CD8-positive, alpha-beta memory T cell (primary cell): ENCODE measurements at regions not wholly inside any gene's neighbourhood (a gene's known extent, or its start where the extent isn't known, plus 50 kb on each side); places are given as distances from the start of the nearest gene placed in this dataset.

Experiments used
- CTCF ChIA-PET: fragments of 350-600 bp; sonication (Branson Sonifier 250); formaldehyde crosslinking; loops from one replicate; lab custom pipeline; 2021; ENCODE audit warnings: antibody characterized with exemption; lab: Charles Lee
- POLR2A ChIA-PET: fragments of 350-600 bp; sonication (Branson Sonifier 250); formaldehyde crosslinking; loops from one replicate; lab custom pipeline; 2021; ENCODE audit warnings: antibody characterized with exemption; lab: Charles Lee
- DNase-seq, 5 donors: peaks; one replicate each; pipeline versions ENCODE4 v3.0.0 to v3.0.0-alpha.2; 2020 to 2022; ENCODE audit warnings: mixed read lengths in 1 of 5
- H3K27ac ChIP-seq: one replicate; pipeline ENCODE4 v1.7.0; 2013; ENCODE audit warnings: low read depth, mild to moderate bottlenecking, low read length, moderate library complexity
- H3K27me3 ChIP-seq: 2 replicates; pipeline ENCODE4 v1.7.0; 2013; ENCODE audit warnings: low read length, mild to moderate bottlenecking; ENCODE audit not compliant: insufficient read depth, poor library complexity, severe bottlenecking
- H3K36me3 ChIP-seq: 2 replicates; pipeline ENCODE4 v1.7.0; 2013; ENCODE audit warnings: mild to moderate bottlenecking, low read length, moderate library complexity; ENCODE audit not compliant: insufficient read depth
- H3K4me1 ChIP-seq: 2 replicates; pipeline ENCODE4 v1.7.0; 2013; ENCODE audit warnings: mild to moderate bottlenecking, low read length, moderate library complexity; ENCODE audit not compliant: insufficient read depth
- H3K4me3 ChIP-seq: 2 replicates; pipeline ENCODE4 v1.7.0; 2013; ENCODE audit warnings: mild to moderate bottlenecking, low read length
- H3K9me3 ChIP-seq: 2 replicates; pipeline ENCODE4 v1.7.0; 2013; ENCODE audit warnings: mild to moderate bottlenecking, low read length
- H3K27ac Mint-ChIP-seq, 8 donors: one replicate each; pipeline ENCODE4 v1.8.0; 2020 to 2021; ENCODE audit warnings: mixed read lengths in 8 of 8, mild to moderate bottlenecking in 6 of 8, inconsistent platforms in 3 of 8, moderate library complexity in 3 of 8
- H3K27me3 Mint-ChIP-seq, 2 donors: one replicate each; pipeline ENCODE4 v1.8.0; 2020 to 2021; ENCODE audit warnings: mixed read lengths in 2 of 2, mild to moderate bottlenecking in 1 of 2, moderate library complexity in 1 of 2
- H3K36me3 Mint-ChIP-seq, 3 donors: one replicate each; pipeline ENCODE4 v1.8.0; 2020 to 2021; ENCODE audit warnings: mixed read lengths in 3 of 3, inconsistent platforms in 1 of 3, mild to moderate bottlenecking in 1 of 3
- H3K4me1 Mint-ChIP-seq, 3 donors: one replicate each; pipeline ENCODE4 v1.8.0; 2020 to 2021; ENCODE audit warnings: mixed read lengths in 3 of 3, inconsistent platforms in 1 of 3, mild to moderate bottlenecking in 1 of 3
- H3K4me3 Mint-ChIP-seq, 7 donors: one replicate each; pipeline ENCODE4 v1.8.0; 2020 to 2021; ENCODE audit warnings: mixed read lengths in 7 of 7, mild to moderate bottlenecking in 6 of 7, moderate library complexity in 4 of 7, inconsistent platforms in 2 of 7
- H3K9me3 Mint-ChIP-seq, 5 donors: one replicate each; pipeline ENCODE4 v1.8.0; 2020 to 2022; ENCODE audit warnings: mixed read lengths in 5 of 5, mild to moderate bottlenecking in 3 of 5, moderate library complexity in 2 of 5, inconsistent platforms in 1 of 5

- Mint-ChIP-seq H3K9me3 (peaks cover 0 to 14% (median 4%) of the 10 kb centered on the region in 5 donors), H3K27me3 (no peaks in the 10 kb centered on the region), H3K4me3 (no peak overlapping the region), H3K4me1 (no peaks in the 10 kb centered on the region), H3K27ac (no peak overlapping the region), H3K36me3 (no peaks in the 10 kb centered on the region)
- no peaks in the 10 kb centered on the region for H3K4me1 ChIP-seq
- H3K4me3 ChIP-seq: no peak overlapping the region
- H3K27me3 ChIP-seq: no peaks in the 10 kb centered on the region
- POLR2A ChIA-PET: no interaction called here
- no peaks in the 10 kb centered on the region for H3K9me3 ChIP-seq
- no peak for DNase-seq
- H3K27ac ChIP-seq: no peak overlapping the region
- H3K36me3 ChIP-seq: no peaks in the 10 kb centered on the region
- CTCF ChIA-PET: no interaction called here
These were observed 581.8 kb upstream of the ZFP42 start for GRCh38 chr4:187413564-187414358.

GRCh38 chr4:187414716-187415115 lies 580.9 kb upstream of the ZFP42 start:
- Mint-ChIP-seq H3K4me3 (no peak overlapping the region), H3K4me1 (no peaks in the 10 kb centered on the region), H3K27ac (no peak overlapping the region), H3K36me3 (no peaks in the 10 kb centered on the region), H3K9me3 (peaks cover 5 to 14% (median 6%) of the 10 kb centered on the region in 5 donors), H3K27me3 (no peaks in the 10 kb centered on the region)
- Histone ChIP-seq H3K27me3 (no peaks in the 10 kb centered on the region), H3K27ac (no peak overlapping the region), H3K4me3 (no peak overlapping the region), H3K36me3 (no peaks in the 10 kb centered on the region), H3K4me1 (no peaks in the 10 kb centered on the region), H3K9me3 (no peaks in the 10 kb centered on the region)
- ChIA-PET CTCF (no interaction called here), POLR2A (no interaction called here)
- no peak for DNase-seq

GRCh38 chr4:187415231-187415630 lies 580.3 kb upstream of the ZFP42 start:
- Mint-ChIP-seq H3K4me3 (no peak overlapping the region), H3K36me3 (no peaks in the 10 kb centered on the region), H3K9me3 (peaks cover 5 to 17% (median 6%) of the 10 kb centered on the region in 5 donors), H3K4me1 (no peaks in the 10 kb centered on the region), H3K27me3 (no peaks in the 10 kb centered on the region), H3K27ac (no peak overlapping the region)
- no peaks in the 10 kb centered on the region for H3K9me3 ChIP-seq
- H3K4me1 ChIP-seq: no peaks in the 10 kb centered on the region
- H3K27me3 ChIP-seq: no peaks in the 10 kb centered on the region
- ChIA-PET POLR2A (no interaction called here), CTCF (no interaction called here)
- no peak overlapping the region for H3K4me3 ChIP-seq
- no peak overlapping the region for H3K27ac ChIP-seq
- no peak for DNase-seq
- no peaks in the 10 kb centered on the region for H3K36me3 ChIP-seq

GRCh38 chr4:187416216-187416615 lies 579.4 kb upstream of the ZFP42 start:
- H3K4me3 ChIP-seq: no peak overlapping the region
- no peak overlapping the region for H3K4me3 Mint-ChIP-seq
- peaks cover 5 to 18% (median 6%) of the 10 kb centered on the region in 5 donors for H3K9me3 Mint-ChIP-seq
- no peaks in the 10 kb centered on the region for H3K27me3 ChIP-seq
- no peaks in the 10 kb centered on the region for H3K9me3 ChIP-seq
- no peaks in the 10 kb centered on the region for H3K36me3 ChIP-seq
- no peak for DNase-seq
- ChIA-PET CTCF (no interaction called here), POLR2A (no interaction called here)
- H3K36me3 Mint-ChIP-seq: no peaks in the 10 kb centered on the region
- H3K27ac ChIP-seq: no peak overlapping the region
- H3K27me3 Mint-ChIP-seq: no peaks in the 10 kb centered on the region
- H3K27ac Mint-ChIP-seq: no peak overlapping the region
- no peaks in the 10 kb centered on the region for H3K4me1 Mint-ChIP-seq
- H3K4me1 ChIP-seq: no peaks in the 10 kb centered on the region

- no peaks in the 10 kb centered on the region for H3K36me3 Mint-ChIP-seq
- no peaks in the 10 kb centered on the region for H3K4me1 Mint-ChIP-seq
- H3K4me3 ChIP-seq: no peak overlapping the region
- H3K27ac Mint-ChIP-seq: no peak overlapping the region
- H3K36me3 ChIP-seq: no peaks in the 10 kb centered on the region
- H3K27me3 ChIP-seq: no peaks in the 10 kb centered on the region
- POLR2A ChIA-PET: no interaction called here
- no peaks in the 10 kb centered on the region for H3K27me3 Mint-ChIP-seq
- CTCF ChIA-PET: no interaction called here
- DNase-seq: no peak
- H3K27ac ChIP-seq: no peak overlapping the region
- no peak overlapping the region for H3K4me3 Mint-ChIP-seq
- no peaks in the 10 kb centered on the region for H3K9me3 ChIP-seq
- no peaks in the 10 kb centered on the region for H3K4me1 ChIP-seq
- peaks cover 5 to 20% (median 7%) of the 10 kb centered on the region in 5 donors for H3K9me3 Mint-ChIP-seq
These were observed 577.9 kb upstream of the ZFP42 start for GRCh38 chr4:187417721-187418120.

- Histone ChIP-seq H3K4me1 (no peaks in the 10 kb centered on the region), H3K27me3 (no peaks in the 10 kb centered on the region), H3K36me3 (no peaks in the 10 kb centered on the region), H3K27ac (no peak overlapping the region), H3K4me3 (no peak overlapping the region), H3K9me3 (no peaks in the 10 kb centered on the region)
- no peak overlapping the region for H3K27ac Mint-ChIP-seq
- H3K36me3 Mint-ChIP-seq: no peaks in the 10 kb centered on the region
- CTCF ChIA-PET: no interaction called here
- no peak overlapping the region for H3K4me3 Mint-ChIP-seq
- POLR2A ChIA-PET: no interaction called here
- H3K27me3 Mint-ChIP-seq: peaks cover 0 to 2% of the 10 kb centered on the region in 2 donors
- no peak for DNase-seq
- peaks cover 6 to 29% (median 11%) of the 10 kb centered on the region in 5 donors for H3K9me3 Mint-ChIP-seq
- H3K4me1 Mint-ChIP-seq: no peaks in the 10 kb centered on the region
These were observed 572.9 kb upstream of the ZFP42 start for GRCh38 chr4:187422655-187423054.

GRCh38 chr4:187424636-187425035 lies 570.9 kb upstream of the ZFP42 start:
- POLR2A ChIA-PET: no interaction called here
- peaks cover 0 to 2% of the 10 kb centered on the region in 2 donors for H3K27me3 Mint-ChIP-seq

GRCh38 chr4:187426511-187426910 lies 569.1 kb upstream of the ZFP42 start:
- Histone ChIP-seq H3K27me3 (no peaks in the 10 kb centered on the region), H3K9me3 (no peaks in the 10 kb centered on the region), H3K4me3 (no peak overlapping the region), H3K27ac (no peak overlapping the region), H3K36me3 (no peaks in the 10 kb centered on the region), H3K4me1 (no peaks in the 10 kb centered on the region)
- H3K4me1 Mint-ChIP-seq: no peaks in the 10 kb centered on the region
- H3K36me3 Mint-ChIP-seq: no peaks in the 10 kb centered on the region
- H3K9me3 Mint-ChIP-seq: peaks cover 8 to 32% (median 16%) of the 10 kb centered on the region in 5 donors
- CTCF ChIA-PET: no interaction called here
- POLR2A ChIA-PET: no interaction called here
- no peak overlapping the region for H3K4me3 Mint-ChIP-seq
- no peak for DNase-seq
- H3K27me3 Mint-ChIP-seq: peaks cover 0 to 2% of the 10 kb centered on the region in 2 donors
- no peak overlapping the region for H3K27ac Mint-ChIP-seq

More at GRCh38 chr4:187424636-187425035, 570.9 kb upstream of the ZFP42 start:
- no peak overlapping the region for H3K27ac ChIP-seq
- H3K4me3 ChIP-seq: no peak overlapping the region
- H3K36me3 ChIP-seq: no peaks in the 10 kb centered on the region
- H3K4me1 ChIP-seq: no peaks in the 10 kb centered on the region
- Mint-ChIP-seq H3K4me3 (no peak overlapping the region), H3K36me3 (no peaks in the 10 kb centered on the region), H3K4me1 (no peaks in the 10 kb centered on the region), H3K27ac (no peak overlapping the region), H3K9me3 (peaks cover 8 to 20% (median 16%) of the 10 kb centered on the region in 5 donors)
- H3K9me3 ChIP-seq: no peaks in the 10 kb centered on the region
- CTCF ChIA-PET: no interaction called here
- no peak for DNase-seq
- H3K27me3 ChIP-seq: no peaks in the 10 kb centered on the region
